Spleen (tissue), 7 donors: ENCODE measurements at regions not wholly inside any gene's neighbourhood (a gene's known extent, or its start where the extent isn't known, plus 50 kb on each side); places are given as distances from the start of the nearest gene placed in this dataset.

Experiments
- CTCF ChIP-seq, 11 experiments: fragments of 200-600 bp in 7 of 11; fragments of 450-650 bp in 4 of 11; sonication (generic) in 4 of 11; IDR thresholded peaks in 8 of 11; conservative IDR thresholded peaks in 3 of 11; 1 replicate in 7 of 11; 2 replicates in 4 of 11; pipeline versions ENCODE4 v1.4.0 to v1.8.0; 2016 to 2021; ENCODE audit warnings: antibody characterized with exemption in 11 of 11, inconsistent platforms in 4 of 11, mild to moderate bottlenecking in 1 of 11
- POLR2A ChIP-seq, 3 donors: fragments of 450-650 bp; IDR thresholded peaks; one replicate each; pipeline ENCODE4 v1.5.1; 2017; ENCODE audit warnings: antibody characterized with exemption in 3 of 3, mild to moderate bottlenecking in 1 of 3
- donor health status: DM: no; HTN: no; CAD: no; lungs with moderate emphysema.
- donor health status: DM: no; HTN: no; CAD: no.
- donor health status: DM: no; HTN: no; CAD: no.

- TF ChIP-seq POLR2A (IDR thresholded peaks at IDR 0.05) (no peak), CTCF (IDR thresholded peaks at IDR 0.05 in 8 of 11, conservative IDR thresholded peaks at IDR 0.05 in 3 of 11) (no peak)
Measured at GRCh38 chr2:56768973-56769372, 585.2 kb downstream of the CCDC85A start.
